CD4-positive, alpha-beta T cell (primary cell): ENCODE measurements at regions not wholly inside any gene's neighbourhood (a gene's known extent, or its start where the extent isn't known, plus 50 kb on each side); places are given as distances from the start of the nearest gene placed in this dataset.
"Not testable (repeated sequence)": the region's sequence is repeated elsewhere in the genome, so short reads cannot be mapped to it uniquely, and the experiment has no call there.

Source experiments
- ATAC-seq: fragments of 200-7000 bp; cut with Tn5 transposase; one replicate; pipeline ENCODE4 v1.10.0; 2022; ENCODE audit warnings: mild to moderate bottlenecking; ENCODE audit not compliant: poor library complexity
- CTCF ChIA-PET: fragments of 350-600 bp; sonication (Branson Sonifier 250); formaldehyde crosslinking; loops from one replicate; lab custom pipeline; 2021; ENCODE audit warnings: antibody characterized with exemption, inconsistent platforms; lab: Charles Lee
- POLR2A ChIA-PET: fragments of 350-600 bp; sonication (Branson Sonifier 250); formaldehyde crosslinking; loops from one replicate; lab custom pipeline; 2021; ENCODE audit warnings: antibody characterized with exemption, inconsistent platforms; lab: Charles Lee
- DNase-seq, 14 experiments: peaks; one replicate each; pipeline ENCODE4 v3.0.0-alpha.2; 2013 to 2020; ENCODE audit warnings: mixed read lengths in 2 of 14
- H3K27ac ChIP-seq, 2 donors: one replicate each; pipeline versions ENCODE4 v1.5.1 to v1.7.0; 2013; ENCODE audit warnings: low read length in 2 of 2, low read depth in 1 of 2, mild to moderate bottlenecking in 1 of 2
- H3K27me3 ChIP-seq, 2 experiments: 1 replicate in 1 of 2; 2 replicates in 1 of 2; pipeline versions ENCODE4 v1.6.1 to v1.7.0; 2013; ENCODE audit warnings: low read length in 2 of 2, control low read depth in 1 of 2, mild to moderate bottlenecking in 1 of 2, moderate library complexity in 1 of 2; ENCODE audit not compliant: insufficient read depth in 2 of 2, control insufficient read depth in 1 of 2
- H3K36me3 ChIP-seq: one replicate; pipeline ENCODE4 v1.6.1; 2013; ENCODE audit warnings: low read length, control low read depth; ENCODE audit not compliant: insufficient read depth
- H3K4me1 ChIP-seq: one replicate; pipeline ENCODE4 v1.6.1; 2013; ENCODE audit warnings: low read length, control low read depth; ENCODE audit not compliant: insufficient read depth
- H3K4me3 ChIP-seq: one replicate; pipeline ENCODE4 v1.5.1; 2013; ENCODE audit warnings: mild to moderate bottlenecking, low read length, moderate library complexity
- H3K9me3 ChIP-seq, 2 experiments: 1 replicate in 1 of 2; 2 replicates in 1 of 2; pipeline versions ENCODE4 v1.6.1 to v1.7.0; 2013; ENCODE audit warnings: low read length in 2 of 2, mild to moderate bottlenecking in 2 of 2, control low read depth in 1 of 2, moderate library complexity in 1 of 2; ENCODE audit not compliant: control insufficient read depth in 1 of 2, insufficient read depth in 1 of 2
- H3K27ac Mint-ChIP-seq: one replicate; pipeline ENCODE4 v1.8.0; 2020; ENCODE audit warnings: mixed read lengths
- H3K27me3 Mint-ChIP-seq: one replicate; pipeline ENCODE4 v1.8.0; 2021; ENCODE audit warnings: mixed read lengths
- H3K36me3 Mint-ChIP-seq: one replicate; pipeline ENCODE4 v1.8.0; 2021; ENCODE audit warnings: low read depth, mixed read lengths
- H3K4me1 Mint-ChIP-seq: one replicate; pipeline ENCODE4 v1.8.0; 2021; ENCODE audit warnings: low read depth, mixed read lengths
- H3K4me3 Mint-ChIP-seq: one replicate; pipeline ENCODE4 v1.8.0; 2020; ENCODE audit warnings: mild to moderate bottlenecking, mixed read lengths
- H3K9me3 Mint-ChIP-seq: one replicate; pipeline ENCODE4 v1.8.0; 2020; ENCODE audit warnings: mixed read lengths
- intact Hi-C, 2 experiments: fragments of 100-400 bp; cut with DNase I in 1 of 2; cut with micrococcal nuclease in 1 of 2; formaldehyde crosslinking; loops; one replicate each; pipeline versions ENCODE4 v1.15.1 to v1.9.0; 2023 to 2025; cut with DNase I, micrococcal nuclease
- TF ChIP-seq, protein P1 (sequence below): fragments of 200-600 bp; IDR thresholded peaks from one replicate; pipeline ENCODE4 v1.8.0; 2022; ENCODE audit warnings: antibody characterized with exemption, mild to moderate bottlenecking

DNA sequence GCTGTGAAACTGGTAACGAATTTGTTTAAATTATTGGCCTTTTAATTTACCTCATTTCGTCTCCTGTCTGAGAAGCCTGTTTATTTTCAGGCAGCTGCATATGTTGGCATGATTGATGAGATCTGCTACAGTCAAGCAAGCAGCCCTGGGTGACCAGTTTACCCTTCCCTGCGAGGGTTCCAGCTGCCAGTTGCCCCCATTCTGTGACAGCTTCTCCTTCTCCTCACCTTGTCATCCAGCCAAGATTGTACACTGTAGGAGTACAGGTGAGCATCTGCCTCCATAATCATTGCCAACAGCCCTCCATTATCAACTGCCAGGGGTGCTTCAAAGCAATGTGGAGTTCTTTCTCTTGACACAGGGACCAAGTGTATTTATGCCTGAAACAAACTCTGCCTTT lies 1979.9 kb upstream of the PRR20A start:
- TF ChIP-seq, protein P1, sequence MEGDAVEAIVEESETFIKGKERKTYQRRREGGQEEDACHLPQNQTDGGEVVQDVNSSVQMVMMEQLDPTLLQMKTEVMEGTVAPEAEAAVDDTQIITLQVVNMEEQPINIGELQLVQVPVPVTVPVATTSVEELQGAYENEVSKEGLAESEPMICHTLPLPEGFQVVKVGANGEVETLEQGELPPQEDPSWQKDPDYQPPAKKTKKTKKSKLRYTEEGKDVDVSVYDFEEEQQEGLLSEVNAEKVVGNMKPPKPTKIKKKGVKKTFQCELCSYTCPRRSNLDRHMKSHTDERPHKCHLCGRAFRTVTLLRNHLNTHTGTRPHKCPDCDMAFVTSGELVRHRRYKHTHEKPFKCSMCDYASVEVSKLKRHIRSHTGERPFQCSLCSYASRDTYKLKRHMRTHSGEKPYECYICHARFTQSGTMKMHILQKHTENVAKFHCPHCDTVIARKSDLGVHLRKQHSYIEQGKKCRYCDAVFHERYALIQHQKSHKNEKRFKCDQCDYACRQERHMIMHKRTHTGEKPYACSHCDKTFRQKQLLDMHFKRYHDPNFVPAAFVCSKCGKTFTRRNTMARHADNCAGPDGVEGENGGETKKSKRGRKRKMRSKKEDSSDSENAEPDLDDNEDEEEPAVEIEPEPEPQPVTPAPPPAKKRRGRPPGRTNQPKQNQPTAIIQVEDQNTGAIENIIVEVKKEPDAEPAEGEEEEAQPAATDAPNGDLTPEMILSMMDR = no peak
- Histone ChIP-seq H3K9me3 (peaks cover 0 to 16% of the 10 kb centered on the region in 2 experiments), H3K27me3 (no peaks in the 10 kb centered on the region), H3K36me3 (no peaks in the 10 kb centered on the region), H3K4me1 (no peaks in the 10 kb centered on the region), H3K27ac (no peak overlapping the region), H3K4me3 (no peak overlapping the region)
- POLR2A ChIA-PET = no interaction called here
- Mint-ChIP-seq H3K9me3 (peaks cover 11% of the 10 kb centered on the region), H3K27me3 (no peaks in the 10 kb centered on the region), H3K4me3 (no peak overlapping the region), H3K4me1 (no peaks in the 10 kb centered on the region), H3K27ac (no peak overlapping the region), H3K36me3 (no peaks in the 10 kb centered on the region)
- CTCF ChIA-PET = no interaction called here
- DNase-seq (no peak), ATAC-seq (no peak)
- intact Hi-C loops = no loop called here

DNA sequence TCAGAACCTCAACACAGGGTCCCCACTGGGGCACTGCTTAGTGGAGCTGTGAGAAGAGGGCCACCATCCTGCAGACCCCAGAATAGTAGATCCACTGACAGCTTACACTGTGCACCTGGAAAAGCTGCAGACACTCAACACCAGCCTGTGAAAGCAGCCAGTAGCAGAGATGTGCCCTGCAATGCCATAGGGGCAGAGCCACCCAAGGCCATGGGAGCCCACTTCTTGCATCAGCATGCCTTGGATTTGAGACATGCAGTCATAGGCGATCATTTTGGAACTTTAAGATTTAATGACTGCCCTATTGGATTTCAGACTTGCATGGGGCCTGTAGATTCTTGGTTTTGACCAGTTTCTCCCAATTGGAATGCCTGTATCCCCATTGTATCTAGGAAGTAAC lies 1962.1 kb upstream of the PRR20A start:
- H3K27ac ChIP-seq, H3K9me3 ChIP-seq, H3K36me3 Mint-ChIP-seq, H3K36me3 ChIP-seq, ATAC-seq, H3K27ac Mint-ChIP-seq, H3K27me3 ChIP-seq, DNase-seq, H3K4me3 ChIP-seq, H3K4me3 Mint-ChIP-seq, H3K9me3 Mint-ChIP-seq, H3K27me3 Mint-ChIP-seq, POLR2A ChIA-PET, intact Hi-C loops, H3K4me1 ChIP-seq, H3K4me1 Mint-ChIP-seq, CTCF ChIA-PET: not testable (repeated sequence)

DNA sequence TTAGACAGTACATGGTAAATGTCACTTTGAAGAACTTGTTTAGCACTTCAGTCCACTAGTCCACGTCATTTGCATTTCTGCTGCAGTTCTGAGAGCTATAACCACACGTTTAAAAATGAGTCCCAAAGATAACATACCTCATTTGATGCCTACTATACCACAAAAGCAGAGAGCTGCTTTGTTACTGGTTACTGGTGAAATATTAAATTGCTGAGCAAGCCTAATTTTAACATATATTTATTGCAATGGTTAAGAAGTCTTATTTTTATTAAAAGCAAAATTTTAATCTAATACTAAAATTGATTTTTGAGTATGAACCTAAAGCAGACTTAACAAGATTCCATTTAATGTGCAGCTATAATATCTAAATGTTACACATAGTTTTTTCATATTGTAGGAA lies 1949.7 kb upstream of the PRR20A start:
- TF ChIP-seq, protein P1 = no peak
- H3K4me1 ChIP-seq = no peaks in the 10 kb centered on the region
- ChIA-PET POLR2A (no interaction called here), CTCF (no interaction called here)
- ATAC-seq = no peak
- H3K36me3 Mint-ChIP-seq = no peaks in the 10 kb centered on the region
- H3K27ac ChIP-seq = no peak overlapping the region
- intact Hi-C loops = no loop called here
- H3K36me3 ChIP-seq = no peaks in the 10 kb centered on the region
- H3K4me1 Mint-ChIP-seq = no peaks in the 10 kb centered on the region
- H3K27ac Mint-ChIP-seq = no peak overlapping the region
- no peaks in the 10 kb centered on the region for H3K9me3 ChIP-seq
- DNase-seq = no peak
- peaks cover 10% of the 10 kb centered on the region for H3K9me3 Mint-ChIP-seq
- no peak overlapping the region for H3K4me3 ChIP-seq
- no peaks in the 10 kb centered on the region for H3K27me3 Mint-ChIP-seq
- no peak overlapping the region for H3K4me3 Mint-ChIP-seq
- no peaks in the 10 kb centered on the region for H3K27me3 ChIP-seq

DNA sequence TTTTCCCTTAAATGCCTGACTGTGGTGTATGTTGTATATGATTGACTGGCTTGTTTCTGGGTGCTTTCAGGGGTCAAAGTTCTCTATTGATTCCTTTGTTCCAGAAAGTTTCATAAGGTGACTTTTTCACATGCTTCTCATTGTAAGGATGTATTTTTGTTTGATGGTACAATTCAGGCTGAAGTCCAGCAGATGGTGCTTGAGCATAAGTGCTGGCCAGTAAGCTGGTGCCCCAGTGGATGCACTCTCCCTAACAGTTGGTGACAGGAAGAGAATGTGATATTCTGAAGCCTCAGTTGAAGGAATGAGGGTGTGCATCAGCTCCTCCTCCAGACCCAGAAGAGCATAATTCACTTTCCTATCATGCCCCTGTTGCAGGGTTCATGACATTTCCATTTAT lies 1941.6 kb upstream of the PRR20A start:
- H3K4me1 Mint-ChIP-seq = no peaks in the 10 kb centered on the region
- no peak overlapping the region for H3K4me3 Mint-ChIP-seq
- intact Hi-C loops = no loop called here
- H3K27ac Mint-ChIP-seq = no peak overlapping the region
- ATAC-seq (no peak), DNase-seq (no peak)
- CTCF ChIA-PET = no interaction called here
- TF ChIP-seq, protein P1 = no peak
- no peaks in the 10 kb centered on the region for H3K36me3 ChIP-seq
- H3K4me1 ChIP-seq = no peaks in the 10 kb centered on the region
- POLR2A ChIA-PET = no interaction called here
- peaks cover 18% of the 10 kb centered on the region for H3K9me3 Mint-ChIP-seq
- no peaks in the 10 kb centered on the region for H3K27me3 ChIP-seq
- H3K27me3 Mint-ChIP-seq = no peaks in the 10 kb centered on the region
- H3K4me3 ChIP-seq = no peak overlapping the region
- H3K27ac ChIP-seq = no peak overlapping the region
- no peaks in the 10 kb centered on the region for H3K36me3 Mint-ChIP-seq
- H3K9me3 ChIP-seq = peaks cover 3 to 4% of the 10 kb centered on the region in 2 experiments
